PC-3 (cell line): ENCODE measurements at regions not wholly inside any gene's neighbourhood (a gene's known extent, or its start where the extent isn't known, plus 50 kb on each side); places are given as distances from the start of the nearest gene placed in this dataset.

Experiments used
- CTCF ChIP-seq: fragments of 300-600 bp; sonication (generic); conservative IDR thresholded peaks from 2 replicates; pipeline ENCODE4 v1.5.1; 2017; ENCODE audit warnings: antibody characterized with exemption, low read depth, mild to moderate bottlenecking, low read length
- EZH2phosphoT487 ChIP-seq: fragments of 300-600 bp; sonication (generic); IDR thresholded peaks from 2 replicates; pipeline ENCODE4 v1.6.1; 2018; ENCODE audit warnings: mild to moderate bottlenecking, antibody characterized with exemption, low read length, borderline replicate concordance

GRCh38 chr11:127340438-127340837 lies 339.9 kb upstream of the KIRREL3 start:
- no peak for TF ChIP-seq CTCF
- TF ChIP-seq EZH2phosphoT487: no peak
